ENCODE measurements at regions not wholly inside any gene's neighbourhood (a gene's known extent, or its start where the extent isn't known, plus 50 kb on each side); places are given as distances from the start of the nearest gene placed in this dataset.

DNA sequence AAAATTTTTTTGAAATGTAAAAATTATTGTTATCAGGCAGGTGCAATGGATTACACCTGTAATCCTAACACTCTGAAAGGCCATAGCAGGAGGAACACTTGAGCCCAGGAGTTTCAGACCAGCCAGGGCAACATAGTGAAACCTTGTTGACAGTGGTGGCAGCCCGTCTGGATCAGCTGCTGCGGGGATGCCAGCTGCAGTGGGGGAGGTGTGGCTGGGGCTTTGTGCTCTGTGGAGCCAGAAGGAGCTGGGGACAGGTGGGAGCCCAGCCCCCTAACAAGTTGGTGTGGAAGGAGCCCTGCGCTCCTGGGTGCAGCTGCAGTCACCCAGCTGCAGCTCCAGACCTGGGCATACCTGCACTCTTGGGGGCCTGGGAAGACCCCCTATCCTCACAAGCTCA is 182.4 kb upstream of the MC4R start:
- Histone ChIP-seq H3K27me3 (ENCODE audit: control insufficient read depth in 4 of 4, insufficient read depth in 4 of 4, low read length in 3 of 4) (no peaks in the 10 kb centered on the region), H3K36me3 (ENCODE audit: control insufficient read depth in 4 of 4, insufficient read depth in 3 of 4, low read depth in 1 of 4, low read length in 3 of 4) (no peaks in the 10 kb centered on the region), H3K4me3 (ENCODE audit: low read depth in 1 of 3, low read length in 3 of 3) (no peak overlapping the region), H3K9ac (ENCODE audit: low read depth in 1 of 2, low read length in 2 of 2) (no peak overlapping the region), H3K9me3 (ENCODE audit: control insufficient read depth in 4 of 4, low read length in 3 of 4) (no peaks in the 10 kb centered on the region), H3K4me1 (ENCODE audit: control insufficient read depth in 4 of 4, insufficient read depth in 4 of 4, low read length in 3 of 4) (no peaks in the 10 kb centered on the region), H3K27ac (ENCODE audit: low read depth in 1 of 2, low read length in 2 of 2) (no peak overlapping the region)
- DNase-seq (ENCODE audit: low spot score) = no peak
- TF ChIP-seq, protein P1, sequence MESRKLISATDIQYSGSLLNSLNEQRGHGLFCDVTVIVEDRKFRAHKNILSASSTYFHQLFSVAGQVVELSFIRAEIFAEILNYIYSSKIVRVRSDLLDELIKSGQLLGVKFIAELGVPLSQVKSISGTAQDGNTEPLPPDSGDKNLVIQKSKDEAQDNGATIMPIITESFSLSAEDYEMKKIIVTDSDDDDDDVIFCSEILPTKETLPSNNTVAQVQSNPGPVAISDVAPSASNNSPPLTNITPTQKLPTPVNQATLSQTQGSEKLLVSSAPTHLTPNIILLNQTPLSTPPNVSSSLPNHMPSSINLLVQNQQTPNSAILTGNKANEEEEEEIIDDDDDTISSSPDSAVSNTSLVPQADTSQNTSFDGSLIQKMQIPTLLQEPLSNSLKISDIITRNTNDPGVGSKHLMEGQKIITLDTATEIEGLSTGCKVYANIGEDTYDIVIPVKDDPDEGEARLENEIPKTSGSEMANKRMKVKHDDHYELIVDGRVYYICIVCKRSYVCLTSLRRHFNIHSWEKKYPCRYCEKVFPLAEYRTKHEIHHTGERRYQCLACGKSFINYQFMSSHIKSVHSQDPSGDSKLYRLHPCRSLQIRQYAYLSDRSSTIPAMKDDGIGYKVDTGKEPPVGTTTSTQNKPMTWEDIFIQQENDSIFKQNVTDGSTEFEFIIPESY (IDR thresholded peaks at IDR 0.05) = no peak
- TF ChIP-seq FOXA1 (IDR thresholded peaks at IDR 0.05) = no peak
- TF ChIP-seq HNF4A (conservative IDR thresholded peaks at IDR 0.05) = no peak
- TF ChIP-seq FOXA2 (IDR thresholded peaks at IDR 0.05) = no peak
- TF ChIP-seq, protein P2, sequence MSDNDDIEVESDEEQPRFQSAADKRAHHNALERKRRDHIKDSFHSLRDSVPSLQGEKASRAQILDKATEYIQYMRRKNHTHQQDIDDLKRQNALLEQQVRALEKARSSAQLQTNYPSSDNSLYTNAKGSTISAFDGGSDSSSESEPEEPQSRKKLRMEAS (IDR thresholded peaks at IDR 0.05) = no peak
- TF ChIP-seq NR2F2 (IDR thresholded peaks at IDR 0.05) = no peak
- TF ChIP-seq SP1 (IDR thresholded peaks at IDR 0.05) = no peak
- TF ChIP-seq, protein P3, sequence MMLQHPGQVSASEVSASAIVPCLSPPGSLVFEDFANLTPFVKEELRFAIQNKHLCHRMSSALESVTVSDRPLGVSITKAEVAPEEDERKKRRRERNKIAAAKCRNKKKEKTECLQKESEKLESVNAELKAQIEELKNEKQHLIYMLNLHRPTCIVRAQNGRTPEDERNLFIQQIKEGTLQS (IDR thresholded peaks at IDR 0.05) = no peak
- TF ChIP-seq HNF4G (IDR thresholded peaks at IDR 0.05) = no peak
- WGBS = 57% methylated on average over 3 of the region's 3 CpGs

DNA sequence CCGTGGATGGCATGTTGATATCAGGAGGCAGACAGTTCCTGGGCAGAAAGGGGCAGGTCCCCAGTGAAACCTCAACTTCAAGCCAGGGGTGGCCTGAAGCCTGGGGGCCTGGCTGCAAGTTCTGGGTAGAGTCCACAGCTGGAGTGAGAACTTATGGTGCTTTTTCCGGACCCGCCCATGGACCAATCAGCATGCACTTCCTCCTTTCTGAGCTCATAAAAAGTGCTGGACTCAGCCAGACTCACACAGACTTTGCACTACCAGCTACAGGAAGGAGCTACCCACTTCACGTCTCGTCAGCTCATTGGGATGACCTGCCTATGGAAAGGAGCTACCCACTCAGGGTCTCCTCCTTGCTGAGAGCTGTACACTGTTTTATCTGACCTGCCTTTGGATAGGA is 183.1 kb upstream of the MC4R start:
- WGBS = 68% methylated on average over 5 of the region's 5 CpGs

DNA sequence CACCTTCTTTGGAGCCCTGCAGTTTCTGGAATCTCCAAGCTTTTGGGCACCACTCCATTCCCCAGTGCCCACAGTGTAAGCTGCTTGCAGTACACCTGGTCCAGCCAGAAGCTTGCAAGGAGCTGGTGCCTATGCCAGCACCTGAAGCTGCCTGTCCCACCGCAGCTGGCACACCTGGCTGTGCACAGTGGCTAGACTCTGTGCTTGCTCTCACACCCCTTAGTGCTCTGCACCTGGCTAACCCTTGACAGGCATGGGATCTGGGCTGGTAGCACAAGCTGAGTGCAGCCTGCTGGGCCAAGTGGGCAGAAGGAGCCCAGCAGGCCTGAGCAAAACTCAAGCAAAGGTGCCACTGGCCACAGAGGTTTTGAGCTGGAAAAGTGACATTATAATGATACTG is 183.8 kb upstream of the MC4R start:
- 96% methylated on average over 1 of the region's 1 CpG for WGBS
- Histone ChIP-seq H3K9ac (ENCODE audit: low read depth in 1 of 2, low read length in 2 of 2) (no peak overlapping the region), H3K4me3 (ENCODE audit: low read depth in 1 of 3, low read length in 3 of 3) (no peak overlapping the region), H3K27ac (ENCODE audit: low read depth in 1 of 2, low read length in 2 of 2) (no peak overlapping the region), H3K4me1 (ENCODE audit: control insufficient read depth in 4 of 4, insufficient read depth in 4 of 4, low read length in 3 of 4) (no peaks in the 10 kb centered on the region), H3K9me3 (ENCODE audit: control insufficient read depth in 4 of 4, low read length in 3 of 4) (no peaks in the 10 kb centered on the region), H3K36me3 (ENCODE audit: control insufficient read depth in 4 of 4, insufficient read depth in 3 of 4, low read depth in 1 of 4, low read length in 3 of 4) (no peaks in the 10 kb centered on the region), H3K27me3 (ENCODE audit: control insufficient read depth in 4 of 4, insufficient read depth in 4 of 4, low read length in 3 of 4) (no peaks in the 10 kb centered on the region)
- DNase-seq (ENCODE audit: low spot score) = no peak
- TF ChIP-seq, protein P2 (IDR thresholded peaks at IDR 0.05) = no peak
- TF ChIP-seq, protein P1 (IDR thresholded peaks at IDR 0.05) = no peak
- TF ChIP-seq FOXA1 (IDR thresholded peaks at IDR 0.05) = no peak
- TF ChIP-seq GABPA (IDR thresholded peaks at IDR 0.05 in 1 of 2, conservative IDR thresholded peaks at IDR 0.05 in 1 of 2) = no peak
- TF ChIP-seq EGR1 (IDR thresholded peaks at IDR 0.05; ENCODE audit: low read depth in 2 of 2) = no peak
- TF ChIP-seq, protein P3 (IDR thresholded peaks at IDR 0.05) = no peak
- TF ChIP-seq HNF4A (conservative IDR thresholded peaks at IDR 0.05) = no peak
- no peak for TF ChIP-seq TAF1 (conservative IDR thresholded peaks at IDR 0.05)

More for the DNA sequence above, 183.1 kb upstream of the MC4R start:
- Histone ChIP-seq H3K36me3 (ENCODE audit: control insufficient read depth in 4 of 4, insufficient read depth in 3 of 4, low read depth in 1 of 4, low read length in 3 of 4) (no peaks in the 10 kb centered on the region), H3K27ac (ENCODE audit: low read depth in 1 of 2, low read length in 2 of 2) (no peak overlapping the region), H3K9ac (ENCODE audit: low read depth in 1 of 2, low read length in 2 of 2) (no peak overlapping the region), H3K4me1 (ENCODE audit: control insufficient read depth in 4 of 4, insufficient read depth in 4 of 4, low read length in 3 of 4) (no peaks in the 10 kb centered on the region), H3K27me3 (ENCODE audit: control insufficient read depth in 4 of 4, insufficient read depth in 4 of 4, low read length in 3 of 4) (no peaks in the 10 kb centered on the region), H3K9me3 (ENCODE audit: control insufficient read depth in 4 of 4, low read length in 3 of 4) (no peaks in the 10 kb centered on the region), H3K4me3 (ENCODE audit: low read depth in 1 of 3, low read length in 3 of 3) (no peak overlapping the region)
- DNase-seq (ENCODE audit: low spot score) = no peak
- TF ChIP-seq, protein P1 (IDR thresholded peaks at IDR 0.05) = no peak
- TF ChIP-seq, protein P2 (IDR thresholded peaks at IDR 0.05) = no peak
- TF ChIP-seq SP1 (IDR thresholded peaks at IDR 0.05) = no peak
- no peak for TF ChIP-seq NR2F2 (IDR thresholded peaks at IDR 0.05)
- TF ChIP-seq RAD21 (IDR thresholded peaks at IDR 0.05) = no peak
- no peak for TF ChIP-seq RXRA (IDR thresholded peaks at IDR 0.05)
